Activated naive CD4-positive, alpha-beta T cell treated with anti-CD3 and anti-CD28 coated beads, Interleukin-2, amount 50 U/mL, for 16 hours (primary cell): ENCODE measurements at regions not wholly inside any gene's neighbourhood (a gene's known extent, or its start where the extent isn't known, plus 50 kb on each side); places are given as distances from the start of the nearest gene placed in this dataset.
"Not testable (repeated sequence)": the region's sequence is repeated elsewhere in the genome, so short reads cannot be mapped to it uniquely, and the experiment has no call there.

Source experiments
- DNase-seq: peaks from one replicate; pipeline ENCODE4 v3.0.0-alpha.2; 2020

GRCh38 chr16:16624367-16624766, 245.4 kb downstream of the NPIPA7 start:
- DNase-seq, result not testable (repeated sequence)

DNA sequence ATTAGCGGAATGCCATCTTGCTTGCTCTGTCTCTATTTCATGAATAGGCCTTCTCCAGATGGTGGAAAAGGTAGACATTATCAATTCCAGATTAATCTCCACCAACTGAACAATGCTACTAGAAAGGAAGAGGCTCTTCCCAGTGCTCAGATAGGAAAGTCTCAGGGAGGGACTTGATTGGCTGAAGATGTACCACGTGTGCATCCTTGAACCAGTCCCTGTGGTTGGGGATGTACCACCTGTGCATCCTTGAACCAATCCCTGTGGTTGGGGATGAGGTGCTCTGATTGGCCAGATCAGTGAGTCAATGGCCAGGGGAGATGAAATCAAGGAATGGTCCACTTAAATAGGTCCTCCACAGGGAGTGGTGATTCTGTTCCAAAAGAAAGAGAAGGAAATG, 246.2 kb downstream of the NPIPA7 start:
- not testable (repeated sequence) for DNase-seq

DNA sequence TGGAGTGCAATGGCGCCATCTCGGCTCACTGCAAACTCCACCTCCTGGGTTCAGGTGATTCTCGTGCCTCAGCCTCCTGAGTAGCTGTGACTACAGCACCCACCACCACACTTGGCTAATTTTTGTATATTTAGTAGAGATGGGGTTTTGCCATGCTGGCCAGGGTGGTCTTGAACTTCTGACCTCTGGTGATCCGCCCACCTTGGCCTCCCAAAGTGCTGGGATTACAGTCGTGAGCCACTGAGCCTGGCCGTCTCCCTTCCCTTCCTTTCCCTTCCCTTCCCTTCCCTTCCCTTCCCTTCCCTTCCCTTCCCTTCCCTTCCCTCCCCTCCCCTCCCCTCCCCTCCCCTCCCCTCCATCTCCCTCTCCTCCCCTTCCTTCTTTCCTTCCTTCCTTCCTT, 248.9 kb downstream of the NPIPA7 start:
- not testable (repeated sequence) for DNase-seq

GRCh38 chr16:16638231-16638630, 259.3 kb downstream of the NPIPA7 start:
- not testable (repeated sequence) for DNase-seq

GRCh38 chr16:16638714-16639113, 259.8 kb downstream of the NPIPA7 start:
- not testable (repeated sequence) for DNase-seq

GRCh38 chr16:16643828-16644227, 264.9 kb downstream of the NPIPA7 start:
- not testable (repeated sequence) for DNase-seq

DNA sequence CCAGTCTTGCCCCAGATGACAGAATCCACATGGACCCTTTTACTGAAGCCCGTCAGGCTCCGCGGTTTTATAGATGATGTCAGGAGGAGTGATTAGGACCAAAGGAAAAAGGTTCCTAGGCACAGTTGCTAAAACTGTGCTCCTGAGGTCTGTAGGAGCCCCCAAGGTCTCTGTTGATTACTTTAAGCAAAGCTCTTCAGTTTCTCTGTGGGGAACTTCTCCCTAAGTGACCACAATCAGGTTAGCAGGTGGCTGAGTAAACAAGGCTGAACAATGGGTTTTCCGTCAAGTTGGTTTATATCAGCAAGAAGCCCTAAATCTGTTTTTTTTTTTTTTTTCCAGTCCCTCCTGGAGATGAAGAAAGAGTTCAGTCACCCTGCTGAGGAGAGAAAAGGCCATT, 269.1 kb downstream of the NPIPA7 start:
- not testable (repeated sequence) for DNase-seq

- not testable (repeated sequence) for DNase-seq
These were observed 293.4 kb downstream of the NPIPA7 start for GRCh38 chr16:16672180-16672812.

DNA sequence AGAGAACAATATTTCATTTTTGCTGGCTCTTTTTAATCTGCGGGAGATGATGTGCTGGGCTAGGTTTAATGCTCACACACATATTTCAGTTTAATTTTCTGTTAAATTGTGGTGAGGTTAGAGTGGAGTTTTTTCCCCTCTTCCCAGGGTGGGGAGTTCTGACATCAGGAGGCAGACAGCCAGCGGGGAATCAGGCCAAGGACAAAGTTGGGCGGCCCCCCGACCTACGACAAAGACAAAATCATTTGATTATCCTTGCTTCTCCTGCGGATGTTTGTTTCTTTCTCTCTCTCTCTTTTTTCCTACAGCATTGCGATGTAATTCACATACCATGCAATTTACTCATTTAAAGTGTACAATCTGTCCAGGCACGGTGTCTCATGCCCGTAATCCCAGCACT, 295.9 kb downstream of the NPIPA7 start:
- DNase-seq, result not testable (repeated sequence)

DNA sequence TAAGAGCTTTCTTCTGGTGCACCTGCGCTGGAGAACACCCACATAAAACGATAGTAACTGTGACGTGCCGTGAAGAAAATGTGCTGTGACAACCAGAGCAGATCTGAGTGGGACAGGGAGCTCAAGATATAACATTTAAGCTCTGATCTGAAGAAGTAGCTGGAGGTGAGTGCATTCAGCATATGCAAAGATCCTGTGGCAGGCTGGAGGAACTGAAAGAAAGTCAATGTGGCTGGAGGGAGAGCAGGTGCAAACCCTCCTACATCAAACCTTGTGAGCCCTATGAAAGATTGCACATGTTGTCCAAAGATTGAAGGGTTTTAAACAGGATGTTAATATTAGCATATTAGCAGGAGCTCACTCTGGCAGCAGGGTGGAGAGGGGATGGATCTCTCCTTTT, 342.9 kb downstream of the NPIPA7 start:
- DNase-seq, result not testable (repeated sequence)

GRCh38 chr16:16722666-16723065, 343.7 kb downstream of the NPIPA7 start:
- DNase-seq, result not testable (repeated sequence)

GRCh38 chr16:16723819-16724519, 345.0 kb downstream of the NPIPA7 start:
- DNase-seq, result not testable (repeated sequence)

GRCh38 chr16:16727048-16727447, 348.1 kb downstream of the NPIPA7 start:
- not testable (repeated sequence) for DNase-seq

- not testable (repeated sequence) for DNase-seq
These were observed 363.6 kb downstream of the NPIPA7 start for GRCh38 chr16:16742573-16742972.

GRCh38 chr16:16754992-16755667, 376.2 kb downstream of the NPIPA7 start:
- DNase-seq, result not testable (repeated sequence)

- DNase-seq, result no peak
These were observed 384.5 kb downstream of the NPIPA7 start for GRCh38 chr16:16763449-16763848.

GRCh38 chr16:16770717-16771116, 391.8 kb downstream of the NPIPA7 start:
- not testable (repeated sequence) for DNase-seq

DNA sequence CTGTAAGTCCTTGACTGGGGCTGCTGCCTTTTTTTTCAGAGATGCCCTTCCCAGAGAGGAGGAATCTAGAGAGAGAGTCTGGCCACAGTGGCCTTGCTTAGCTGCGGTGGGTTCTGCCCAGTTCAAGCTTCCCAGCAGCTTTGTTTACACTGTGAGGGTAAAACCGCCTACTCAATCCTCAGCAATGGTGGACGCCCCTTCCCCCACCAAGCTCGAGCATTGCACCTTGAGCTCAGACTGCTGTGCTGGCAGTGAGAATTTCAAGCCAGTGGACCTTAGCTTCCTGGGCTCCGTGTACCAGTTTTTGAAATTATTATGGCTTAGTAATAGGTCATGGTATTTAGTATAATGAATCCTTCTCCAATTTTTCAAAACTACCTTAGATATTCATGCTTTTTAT, 395.4 kb downstream of the NPIPA7 start:
- no peak for DNase-seq

DNA sequence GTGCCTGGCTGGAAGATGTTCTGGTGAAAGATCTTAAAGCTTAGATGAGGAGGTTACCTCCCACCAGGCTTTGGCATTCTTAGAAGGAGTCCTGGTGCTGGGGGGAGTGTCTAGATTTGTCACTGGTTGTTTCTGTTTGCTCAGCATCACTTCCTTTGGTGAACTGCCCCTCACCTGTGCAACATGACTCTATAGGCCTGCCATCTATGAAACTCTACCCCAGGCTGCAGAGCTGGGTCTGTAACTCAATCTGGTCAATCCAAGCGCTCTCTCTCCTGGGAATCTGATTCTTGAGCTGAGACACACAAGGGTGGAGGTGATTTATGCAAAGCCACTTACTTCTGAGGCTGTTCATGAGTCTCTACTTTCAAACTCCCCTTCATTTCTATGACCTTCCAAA, 399.4 kb downstream of the NPIPA7 start:
- DNase-seq, result no peak

DNA sequence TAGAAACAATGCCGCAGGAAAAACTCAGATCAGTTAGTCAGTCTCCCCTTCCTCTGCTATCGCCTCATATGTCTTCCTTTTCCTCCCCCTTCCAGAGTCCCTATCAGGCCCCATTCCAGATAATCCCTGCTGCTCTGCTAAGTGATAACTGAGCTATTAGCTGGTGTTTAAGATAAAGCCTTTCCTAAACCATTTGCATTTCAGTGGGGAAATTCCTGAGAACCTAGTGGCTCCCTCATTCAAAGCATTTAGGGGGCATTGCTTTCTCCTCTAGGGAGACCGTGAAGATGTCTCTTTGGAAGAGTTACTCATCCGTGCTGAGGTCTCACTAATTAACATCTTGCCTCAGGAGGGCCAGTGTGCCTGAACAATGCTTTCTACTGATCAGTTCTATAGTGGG, 401.6 kb downstream of the NPIPA7 start:
- no peak for DNase-seq

GRCh38 chr16:16782153-16782552, 403.2 kb downstream of the NPIPA7 start:
- no peak for DNase-seq

DNA sequence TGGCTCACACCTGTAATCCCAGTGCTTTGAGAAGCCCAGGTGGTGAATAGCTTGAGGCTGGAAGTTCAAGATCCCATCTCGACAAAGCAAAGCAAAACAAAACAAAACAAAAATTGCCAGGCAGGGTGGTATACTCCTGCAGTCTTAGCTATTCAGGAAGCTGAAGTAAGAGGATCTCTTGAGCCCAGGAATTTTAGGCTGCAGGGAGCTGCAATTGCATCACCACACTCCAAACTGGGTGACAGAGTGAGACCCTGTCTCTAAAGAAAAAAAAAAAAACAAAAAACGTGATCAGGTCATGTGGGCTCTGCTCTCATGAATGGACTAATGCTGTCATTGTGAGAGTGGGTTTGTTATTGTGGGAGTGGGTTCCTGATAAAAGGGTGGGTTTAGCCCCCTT, 409.1 kb downstream of the NPIPA7 start:
- DNase-seq, result no peak

- DNase-seq, result no peak
These were observed 411.7 kb downstream of the NPIPA7 start for GRCh38 chr16:16790597-16790996.

DNA sequence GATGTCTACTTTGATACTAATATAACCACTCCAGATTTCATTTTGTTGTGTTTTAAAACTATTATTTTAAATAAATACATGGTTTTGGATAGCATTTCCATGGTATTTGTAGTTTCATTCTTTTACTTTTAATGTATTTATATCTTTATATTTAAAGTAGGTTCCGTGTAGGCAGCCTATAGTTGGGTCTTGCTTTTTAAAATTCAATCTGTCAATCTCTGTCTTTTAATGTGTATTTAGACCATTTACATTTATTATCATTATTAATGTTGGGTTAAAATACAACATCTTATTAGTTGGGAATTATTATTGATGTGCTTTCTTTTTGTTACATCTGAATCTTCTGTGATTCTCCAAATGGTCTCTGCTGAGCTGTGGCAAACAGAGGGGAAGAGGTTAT, 412.1 kb downstream of the NPIPA7 start:
- no peak for DNase-seq
